ENCODE measurements at regions not wholly inside any gene's neighbourhood (a gene's known extent, or its start where the extent isn't known, plus 50 kb on each side); places are given as distances from the start of the nearest gene placed in this dataset.

DNA sequence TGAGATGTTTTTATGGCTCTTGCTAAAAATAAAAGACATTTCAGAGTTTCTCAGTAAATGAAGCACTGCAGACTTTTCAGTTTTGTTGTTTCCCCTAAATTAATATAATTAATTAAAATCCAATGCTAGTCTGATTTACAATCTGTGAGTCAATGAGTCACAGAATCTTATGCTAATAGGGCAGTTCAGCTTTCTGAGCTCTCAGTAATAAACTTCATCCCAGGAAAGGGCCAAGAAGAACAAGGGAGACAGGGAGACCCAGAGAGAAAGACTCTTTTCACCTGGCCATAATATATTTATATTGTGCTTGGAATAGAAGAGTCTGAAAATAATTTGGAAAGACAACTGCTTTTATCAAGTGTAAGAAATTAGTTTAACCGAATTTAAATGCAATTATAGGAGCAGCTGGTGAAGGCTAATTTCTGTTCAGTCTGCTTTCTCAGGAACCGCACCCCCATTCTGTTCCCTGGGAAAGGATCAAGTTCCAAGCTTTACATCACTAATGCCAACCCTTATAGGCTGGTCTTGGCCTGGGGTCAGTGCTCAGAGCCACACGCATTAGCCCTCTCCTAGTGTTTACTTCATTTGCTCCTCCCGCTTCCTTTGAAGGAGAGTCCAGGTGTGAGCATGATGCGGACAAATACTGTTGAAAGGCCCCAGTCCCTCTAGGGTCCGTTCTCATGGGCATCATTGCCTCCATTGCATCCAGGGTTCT is 145.6 kb downstream of the ZBTB18 start:
- H3K4me1 ChIP-seq (ENCODE audit: control insufficient read depth in 1 of 2, insufficient read depth in 1 of 2, low read depth in 1 of 2, low read length in 1 of 2): no peaks in the 10 kb centered on the region
- no peaks in the 10 kb centered on the region for H3K27me3 ChIP-seq
- no peak overlapping the region for H3K27ac ChIP-seq
- no peaks in the 10 kb centered on the region for H3K9me3 ChIP-seq
- H3K36me3 ChIP-seq: no peaks in the 10 kb centered on the region
- H3K4me3 ChIP-seq (ENCODE audit: low read depth in 1 of 2, low read length in 1 of 2): no peak overlapping the region
- TF ChIP-seq, protein P1, sequence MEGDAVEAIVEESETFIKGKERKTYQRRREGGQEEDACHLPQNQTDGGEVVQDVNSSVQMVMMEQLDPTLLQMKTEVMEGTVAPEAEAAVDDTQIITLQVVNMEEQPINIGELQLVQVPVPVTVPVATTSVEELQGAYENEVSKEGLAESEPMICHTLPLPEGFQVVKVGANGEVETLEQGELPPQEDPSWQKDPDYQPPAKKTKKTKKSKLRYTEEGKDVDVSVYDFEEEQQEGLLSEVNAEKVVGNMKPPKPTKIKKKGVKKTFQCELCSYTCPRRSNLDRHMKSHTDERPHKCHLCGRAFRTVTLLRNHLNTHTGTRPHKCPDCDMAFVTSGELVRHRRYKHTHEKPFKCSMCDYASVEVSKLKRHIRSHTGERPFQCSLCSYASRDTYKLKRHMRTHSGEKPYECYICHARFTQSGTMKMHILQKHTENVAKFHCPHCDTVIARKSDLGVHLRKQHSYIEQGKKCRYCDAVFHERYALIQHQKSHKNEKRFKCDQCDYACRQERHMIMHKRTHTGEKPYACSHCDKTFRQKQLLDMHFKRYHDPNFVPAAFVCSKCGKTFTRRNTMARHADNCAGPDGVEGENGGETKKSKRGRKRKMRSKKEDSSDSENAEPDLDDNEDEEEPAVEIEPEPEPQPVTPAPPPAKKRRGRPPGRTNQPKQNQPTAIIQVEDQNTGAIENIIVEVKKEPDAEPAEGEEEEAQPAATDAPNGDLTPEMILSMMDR (IDR thresholded peaks at IDR 0.05): no peak

DNA sequence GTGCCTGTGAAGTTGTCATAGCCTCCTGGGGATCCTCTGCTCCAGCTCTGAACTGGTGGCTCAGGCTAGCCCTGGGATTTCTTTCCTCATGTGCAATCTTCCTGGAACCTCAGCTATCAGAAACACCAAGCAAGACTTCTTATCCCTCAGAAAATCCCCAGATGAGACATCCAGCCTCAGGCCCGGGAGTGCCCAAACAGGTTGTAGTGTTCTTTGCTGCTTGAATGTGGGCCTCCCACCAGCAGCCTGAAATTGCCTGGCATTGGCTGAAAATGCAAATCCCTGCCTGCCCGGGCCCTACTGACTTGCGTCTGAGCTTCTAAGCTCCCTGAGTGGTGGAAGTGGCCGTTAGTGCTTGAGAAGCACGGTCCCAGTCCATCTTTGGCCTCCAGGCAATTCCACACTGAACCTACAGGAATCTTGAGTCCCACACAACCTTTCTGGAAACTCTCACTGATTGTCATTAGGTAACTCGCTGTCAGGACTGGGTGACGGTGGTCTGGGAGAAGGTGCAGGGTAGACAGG is 146.8 kb downstream of the ZBTB18 start:
- H3K27ac ChIP-seq: no peak overlapping the region
- no peaks in the 10 kb centered on the region for H3K27me3 ChIP-seq
- no peak overlapping the region for H3K4me3 ChIP-seq (ENCODE audit: low read depth in 1 of 2, low read length in 1 of 2)
- no peaks in the 10 kb centered on the region for H3K36me3 ChIP-seq
- H3K4me1 ChIP-seq (ENCODE audit: control insufficient read depth in 1 of 2, insufficient read depth in 1 of 2, low read depth in 1 of 2, low read length in 1 of 2): no peaks in the 10 kb centered on the region
- no peaks in the 10 kb centered on the region for H3K9me3 ChIP-seq
- TF ChIP-seq, protein P1 (IDR thresholded peaks at IDR 0.05): no peak

DNA sequence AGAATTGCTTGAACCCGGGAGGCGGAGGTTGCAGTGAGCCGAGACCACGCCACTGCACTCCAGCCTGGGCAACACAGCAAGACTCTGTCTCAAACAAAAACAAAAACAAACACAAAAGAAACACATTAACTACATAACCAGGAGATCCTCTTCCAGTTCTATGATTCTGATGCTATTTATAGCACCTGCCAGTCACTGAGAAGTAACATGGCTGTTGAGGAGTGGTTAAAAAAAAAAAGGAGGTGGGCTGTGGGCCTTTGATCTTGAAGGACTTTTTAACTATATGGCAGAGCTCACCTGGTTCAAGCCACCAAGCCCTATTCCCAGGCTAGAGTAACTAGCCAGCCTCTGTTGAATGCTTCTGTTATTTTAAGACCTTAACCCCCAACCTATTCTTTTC is 148.8 kb downstream of the ZBTB18 start:
- Histone ChIP-seq H3K36me3 (no peaks in the 10 kb centered on the region), H3K4me1 (ENCODE audit: control insufficient read depth in 1 of 2, insufficient read depth in 1 of 2, low read depth in 1 of 2, low read length in 1 of 2) (no peaks in the 10 kb centered on the region), H3K27ac (no peak overlapping the region), H3K9me3 (no peaks in the 10 kb centered on the region), H3K4me3 (ENCODE audit: low read depth in 1 of 2, low read length in 1 of 2) (no peak overlapping the region), H3K27me3 (no peaks in the 10 kb centered on the region)
- TF ChIP-seq, protein P1 (IDR thresholded peaks at IDR 0.05): no peak

DNA sequence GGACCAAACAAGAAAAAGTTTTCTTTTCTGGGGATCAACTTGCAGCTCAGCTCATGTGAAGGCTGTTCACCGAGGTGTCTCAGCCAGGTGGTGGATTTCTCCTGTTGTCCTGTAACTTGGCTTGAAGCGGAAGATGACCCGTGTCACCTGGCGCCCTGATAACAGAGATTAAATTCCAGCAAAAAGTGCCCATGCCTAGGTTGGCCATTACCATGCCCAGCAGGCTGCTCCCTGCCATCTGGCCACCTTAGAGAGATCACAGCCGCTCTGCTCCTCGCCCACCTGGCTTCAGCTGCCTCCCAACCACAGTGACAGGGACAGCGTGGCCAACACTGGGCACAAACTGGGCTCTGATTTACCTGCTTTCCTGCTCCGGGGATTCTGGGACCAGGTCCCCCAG is 149.5 kb downstream of the ZBTB18 start:
- Histone ChIP-seq H3K4me1 (ENCODE audit: control insufficient read depth in 1 of 2, insufficient read depth in 1 of 2, low read depth in 1 of 2, low read length in 1 of 2) (no peaks in the 10 kb centered on the region), H3K4me3 (ENCODE audit: low read depth in 1 of 2, low read length in 1 of 2) (no peak overlapping the region), H3K36me3 (no peaks in the 10 kb centered on the region), H3K27ac (no peak overlapping the region), H3K27me3 (no peaks in the 10 kb centered on the region), H3K9me3 (no peaks in the 10 kb centered on the region)
- TF ChIP-seq, protein P1 (IDR thresholded peaks at IDR 0.05): no peak

DNA sequence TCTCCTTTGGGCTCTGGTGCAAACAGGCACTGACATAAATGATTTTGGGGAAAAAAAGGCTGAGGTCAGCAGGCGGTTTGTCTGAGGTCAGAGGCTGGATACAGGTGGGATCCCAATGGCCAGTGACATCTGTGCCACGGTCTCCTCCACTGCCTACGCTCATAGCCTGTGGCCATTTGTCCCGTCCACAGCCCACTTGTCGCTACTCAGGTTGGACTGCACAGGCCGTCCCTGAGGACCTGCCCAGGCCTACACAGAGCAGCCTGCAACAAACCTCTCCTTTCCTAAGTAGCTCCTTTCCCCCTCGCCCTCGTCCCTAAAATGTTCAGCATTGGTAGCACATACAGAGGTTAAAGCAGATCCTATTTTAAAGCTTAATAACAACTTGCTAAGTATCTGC is 150.7 kb downstream of the ZBTB18 start:
- H3K36me3 ChIP-seq: no peaks in the 10 kb centered on the region
- H3K27ac ChIP-seq: no peak overlapping the region
- H3K4me3 ChIP-seq (ENCODE audit: low read depth in 1 of 2, low read length in 1 of 2): no peak overlapping the region
- no peaks in the 10 kb centered on the region for H3K9me3 ChIP-seq
- no peaks in the 10 kb centered on the region for H3K27me3 ChIP-seq
- TF ChIP-seq, protein P1 (IDR thresholded peaks at IDR 0.05): no peak
- no peaks in the 10 kb centered on the region for H3K4me1 ChIP-seq (ENCODE audit: control insufficient read depth in 1 of 2, insufficient read depth in 1 of 2, low read depth in 1 of 2, low read length in 1 of 2)
